SK-N-SH (cell line): ENCODE measurements at regions not wholly inside any gene's neighbourhood (a gene's known extent, or its start where the extent isn't known, plus 50 kb on each side); places are given as distances from the start of the nearest gene placed in this dataset.

ENCODE experiments used
- CTCF ChIP-seq: fragments of 200-600 bp; sonication (generic); IDR thresholded peaks from 2 replicates; pipeline ENCODE4 v1.6.1; 2017; ENCODE audit warnings: antibody characterized with exemption, mild to moderate bottlenecking, moderate library complexity
- EP300 ChIP-seq, 2 experiments: IDR thresholded peaks; 2 replicates each; pipeline versions ENCODE4 v1.4.0 to v1.6.1; 2012; ENCODE audit warnings: borderline replicate concordance in 1 of 2, low read depth in 1 of 2, low read length in 1 of 2
- TEAD4 ChIP-seq: IDR thresholded peaks from 2 replicates; pipeline ENCODE4 v1.4.0; 2012; ENCODE audit warnings: mild to moderate bottlenecking, borderline replicate concordance; ENCODE audit not compliant: insufficient read depth

DNA sequence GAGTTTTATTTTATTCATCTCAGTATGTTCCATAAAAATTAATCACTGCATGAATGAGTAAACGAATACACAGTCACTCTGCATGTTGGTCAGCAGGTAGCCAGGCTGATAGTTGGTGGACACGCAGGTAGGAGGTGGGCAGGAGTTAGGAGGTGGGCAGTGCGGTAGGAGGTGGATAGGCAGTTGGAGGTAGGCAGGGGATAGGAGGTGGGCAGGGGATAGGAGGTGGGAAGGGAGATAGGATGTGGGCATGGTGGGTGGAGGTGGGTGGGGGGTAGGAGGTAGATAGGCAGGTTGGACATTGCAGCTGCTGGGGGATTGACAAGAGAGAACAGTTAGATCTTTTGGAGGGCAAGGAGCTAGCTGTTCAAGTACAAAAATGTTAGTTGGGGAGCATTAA lies 322.7 kb downstream of the PTPRU start:
- TF ChIP-seq EP300 (IDR thresholded peaks at IDR 0.05; ENCODE audit: borderline replicate concordance in 1 of 2, low read depth in 1 of 2, low read length in 1 of 2) (no peak), CTCF (no peak), TEAD4 (no peak)
